HFFc6 (cell line): ENCODE measurements at regions not wholly inside any gene's neighbourhood (a gene's known extent, or its start where the extent isn't known, plus 50 kb on each side); places are given as distances from the start of the nearest gene placed in this dataset.

Experiments used
- DNase-seq: peaks from one replicate; pipeline ENCODE4 v3.0.0-alpha.2; 2018
- H3K27ac Mint-ChIP-seq: 2 replicates; pipeline ENCODE4 v1.8.0; 2020; ENCODE audit warnings: mild to moderate bottlenecking, mixed read lengths
- H3K27me3 Mint-ChIP-seq: 2 replicates; pipeline ENCODE4 v1.8.0; 2021; ENCODE audit warnings: mild to moderate bottlenecking, moderate library complexity, mixed read lengths; ENCODE audit not compliant: insufficient read depth
- H3K36me3 Mint-ChIP-seq: 2 replicates; pipeline ENCODE4 v1.8.0; 2021; ENCODE audit warnings: low read depth, mixed read lengths
- H3K4me1 Mint-ChIP-seq: 2 replicates; pipeline ENCODE4 v1.8.0; 2020; ENCODE audit warnings: low read depth, mixed read lengths
- H3K4me3 Mint-ChIP-seq: 2 replicates; pipeline ENCODE4 v1.8.0; 2020; ENCODE audit warnings: mild to moderate bottlenecking, moderate library complexity, mixed read lengths
- H3K9me3 Mint-ChIP-seq: 2 replicates; pipeline ENCODE4 v1.8.0; 2020; ENCODE audit warnings: mild to moderate bottlenecking, mixed read lengths
- TF ChIP-seq, protein P1 (sequence below): fragments of 200-600 bp; sonication (generic); IDR thresholded peaks from 2 replicates; pipeline ENCODE4 v1.5.0; 2021; ENCODE audit warnings: antibody characterized with exemption, mild to moderate bottlenecking

DNA sequence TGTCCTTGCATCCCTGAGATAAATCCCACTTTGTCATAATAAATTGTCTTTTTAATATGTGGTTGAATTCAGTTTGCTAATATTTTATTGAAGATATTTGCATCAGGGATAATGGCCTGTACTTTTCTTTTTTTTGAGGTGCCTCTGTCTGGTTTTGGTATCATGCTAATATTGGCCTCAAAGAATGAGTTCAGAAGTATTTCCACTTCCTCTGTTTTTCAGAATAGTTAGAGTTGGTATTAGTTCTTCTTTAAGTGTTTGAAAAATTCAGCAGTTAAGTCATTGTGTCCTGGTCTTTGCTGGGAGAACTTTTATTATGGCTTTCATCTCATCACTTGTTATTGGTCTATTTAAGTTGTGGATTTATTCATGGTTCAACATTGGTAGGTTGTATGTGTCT, 464.1 kb upstream of the CRIM1 start:
- H3K4me3 Mint-ChIP-seq: peak overlapping the region; percentile 65; the same call in 1 of the 2 replicates
- no peaks in the 10 kb centered on the region for H3K4me1 Mint-ChIP-seq
- no peak for DNase-seq
- H3K9me3 Mint-ChIP-seq: no peaks in the 10 kb centered on the region
- H3K36me3 Mint-ChIP-seq: no peaks in the 10 kb centered on the region
- TF ChIP-seq, protein P1, sequence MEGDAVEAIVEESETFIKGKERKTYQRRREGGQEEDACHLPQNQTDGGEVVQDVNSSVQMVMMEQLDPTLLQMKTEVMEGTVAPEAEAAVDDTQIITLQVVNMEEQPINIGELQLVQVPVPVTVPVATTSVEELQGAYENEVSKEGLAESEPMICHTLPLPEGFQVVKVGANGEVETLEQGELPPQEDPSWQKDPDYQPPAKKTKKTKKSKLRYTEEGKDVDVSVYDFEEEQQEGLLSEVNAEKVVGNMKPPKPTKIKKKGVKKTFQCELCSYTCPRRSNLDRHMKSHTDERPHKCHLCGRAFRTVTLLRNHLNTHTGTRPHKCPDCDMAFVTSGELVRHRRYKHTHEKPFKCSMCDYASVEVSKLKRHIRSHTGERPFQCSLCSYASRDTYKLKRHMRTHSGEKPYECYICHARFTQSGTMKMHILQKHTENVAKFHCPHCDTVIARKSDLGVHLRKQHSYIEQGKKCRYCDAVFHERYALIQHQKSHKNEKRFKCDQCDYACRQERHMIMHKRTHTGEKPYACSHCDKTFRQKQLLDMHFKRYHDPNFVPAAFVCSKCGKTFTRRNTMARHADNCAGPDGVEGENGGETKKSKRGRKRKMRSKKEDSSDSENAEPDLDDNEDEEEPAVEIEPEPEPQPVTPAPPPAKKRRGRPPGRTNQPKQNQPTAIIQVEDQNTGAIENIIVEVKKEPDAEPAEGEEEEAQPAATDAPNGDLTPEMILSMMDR: no peak
- H3K27me3 Mint-ChIP-seq: peaks cover 2% of the 10 kb centered on the region
- H3K27ac Mint-ChIP-seq: no peak overlapping the region

DNA sequence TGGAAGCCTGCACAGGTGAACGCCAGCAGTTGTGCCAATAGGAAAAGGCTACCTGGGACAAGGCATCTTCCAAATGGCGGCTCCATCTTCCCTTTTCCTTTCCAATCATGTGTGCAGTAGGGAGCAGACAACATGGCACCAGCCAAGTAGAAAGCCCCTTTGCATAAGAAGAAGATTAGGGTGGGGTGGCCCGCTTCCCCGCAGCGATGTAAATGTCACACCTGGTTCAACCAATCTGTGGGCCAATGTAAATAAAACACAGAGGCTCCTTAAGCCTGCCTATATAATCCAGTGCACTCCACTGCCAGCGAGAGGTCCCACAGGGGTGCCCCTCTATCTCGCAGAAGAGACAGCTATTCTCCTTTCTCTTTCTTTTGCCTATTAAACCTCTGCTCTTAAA, 468.4 kb upstream of the CRIM1 start:
- Mint-ChIP-seq H3K27ac (no peak overlapping the region), H3K4me3 (no peak overlapping the region), H3K9me3 (no peaks in the 10 kb centered on the region), H3K36me3 (no peaks in the 10 kb centered on the region), H3K4me1 (no peaks in the 10 kb centered on the region), H3K27me3 (peaks cover 1% of the 10 kb centered on the region)
- TF ChIP-seq, protein P1: no peak
- no peak for DNase-seq

DNA sequence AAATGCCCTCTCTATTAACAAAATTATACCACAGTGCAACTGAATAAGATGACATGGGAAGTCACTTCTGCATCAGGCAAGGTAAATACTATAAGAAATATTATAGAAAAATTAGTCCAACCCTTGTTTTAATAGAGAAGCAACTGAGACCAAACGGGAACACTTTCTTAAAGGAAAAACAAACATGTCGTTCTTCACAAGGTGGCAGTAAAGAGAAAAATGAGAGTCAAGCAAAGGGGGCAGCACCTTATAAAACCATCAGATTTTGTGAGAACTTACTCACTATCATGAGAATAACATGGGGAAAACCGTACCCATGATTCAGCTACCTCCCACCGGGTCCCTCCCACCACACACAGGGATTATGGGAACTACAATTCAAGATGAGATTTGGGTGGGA, 481.7 kb upstream of the CRIM1 start:
- no peaks in the 10 kb centered on the region for H3K9me3 Mint-ChIP-seq
- no peaks in the 10 kb centered on the region for H3K27me3 Mint-ChIP-seq
- TF ChIP-seq, protein P1: peak; percentile 12; the same call in 1 of the 2 replicates
- H3K4me1 Mint-ChIP-seq: no peaks in the 10 kb centered on the region
- no peaks in the 10 kb centered on the region for H3K36me3 Mint-ChIP-seq
- H3K4me3 Mint-ChIP-seq: no peak overlapping the region
- no peak overlapping the region for H3K27ac Mint-ChIP-seq
- DNase-seq: no peak

DNA sequence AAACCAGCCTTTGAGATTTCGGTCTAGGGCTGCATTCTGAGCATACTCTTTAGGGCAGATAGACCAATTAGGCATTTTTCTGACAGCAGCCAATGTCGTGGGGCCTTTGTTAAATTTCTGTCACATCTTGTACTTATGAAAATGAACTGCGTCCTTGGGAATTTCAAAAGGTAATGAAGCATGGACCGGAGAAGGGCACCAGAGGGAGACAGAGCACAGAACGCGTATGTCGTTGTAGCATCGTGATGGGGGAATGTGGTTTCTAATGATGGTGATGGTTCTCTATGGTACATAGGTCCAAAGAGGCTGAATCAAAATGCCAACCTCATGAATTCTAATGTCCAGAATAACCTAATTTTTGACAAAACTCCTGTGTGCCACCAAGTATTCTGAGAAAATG, 483.9 kb upstream of the CRIM1 start:
- TF ChIP-seq, protein P1: peak; percentile 42
- no peak overlapping the region for H3K27ac Mint-ChIP-seq
- no peak for DNase-seq
- no peaks in the 10 kb centered on the region for H3K27me3 Mint-ChIP-seq
- H3K4me3 Mint-ChIP-seq: no peak overlapping the region
- H3K9me3 Mint-ChIP-seq: no peaks in the 10 kb centered on the region
- H3K36me3 Mint-ChIP-seq: no peaks in the 10 kb centered on the region
- H3K4me1 Mint-ChIP-seq: no peaks in the 10 kb centered on the region

DNA sequence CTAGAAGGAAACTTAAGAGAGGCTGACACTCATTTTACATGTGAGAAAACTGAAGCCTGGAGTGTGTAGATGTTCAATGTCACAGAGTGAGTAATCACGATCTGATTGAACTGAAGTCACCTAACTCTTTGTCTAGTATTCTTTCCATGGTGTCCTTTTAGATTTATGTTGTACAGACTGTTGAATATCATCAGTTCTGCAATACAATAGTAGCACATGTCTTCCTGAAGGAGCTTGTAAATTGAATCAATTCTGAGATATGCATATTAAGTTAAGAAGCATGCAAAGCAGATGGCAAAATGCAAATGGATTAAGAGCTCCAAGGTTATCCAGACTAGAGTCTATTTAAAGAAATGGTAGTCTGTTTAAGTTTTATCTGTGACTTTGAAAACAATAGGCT, 484.9 kb upstream of the CRIM1 start:
- DNase-seq: no peak
- TF ChIP-seq, protein P1: no peak
- no peaks in the 10 kb centered on the region for H3K27me3 Mint-ChIP-seq
- no peaks in the 10 kb centered on the region for H3K36me3 Mint-ChIP-seq
- H3K4me3 Mint-ChIP-seq: no peak overlapping the region
- no peaks in the 10 kb centered on the region for H3K4me1 Mint-ChIP-seq
- no peak overlapping the region for H3K27ac Mint-ChIP-seq
- no peaks in the 10 kb centered on the region for H3K9me3 Mint-ChIP-seq

DNA sequence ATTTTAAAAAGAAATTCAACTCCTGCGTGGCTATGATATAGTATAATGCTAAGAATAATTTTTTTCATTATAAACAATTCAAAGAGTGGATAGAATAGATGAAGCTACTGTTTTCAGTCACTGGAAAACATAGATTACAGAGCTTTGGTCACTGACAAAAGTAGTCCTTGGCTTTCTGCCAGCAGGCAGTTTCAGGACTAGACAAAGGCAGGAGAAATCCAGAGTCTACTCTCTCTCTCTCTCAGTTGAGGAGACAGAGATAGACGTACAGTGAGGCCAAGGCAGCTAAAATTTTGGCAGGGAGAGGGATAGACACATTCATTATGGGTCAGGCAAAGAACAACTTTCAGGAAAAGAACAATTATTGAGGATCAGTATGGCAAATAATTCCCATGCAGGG, 491.4 kb upstream of the CRIM1 start:
- H3K36me3 Mint-ChIP-seq: no peaks in the 10 kb centered on the region
- H3K4me3 Mint-ChIP-seq: no peak overlapping the region

More for the DNA sequence above, 491.4 kb upstream of the CRIM1 start:
- no peaks in the 10 kb centered on the region for H3K4me1 Mint-ChIP-seq
- H3K27me3 Mint-ChIP-seq: no peaks in the 10 kb centered on the region
- TF ChIP-seq, protein P1: no peak
- H3K27ac Mint-ChIP-seq: no peak overlapping the region
- H3K9me3 Mint-ChIP-seq: peaks cover 4% of the 10 kb centered on the region
- no peak for DNase-seq
